ENCODE measurements at regions not wholly inside any gene's neighbourhood (a gene's known extent, or its start where the extent isn't known, plus 50 kb on each side); places are given as distances from the start of the nearest gene placed in this dataset.

DNA sequence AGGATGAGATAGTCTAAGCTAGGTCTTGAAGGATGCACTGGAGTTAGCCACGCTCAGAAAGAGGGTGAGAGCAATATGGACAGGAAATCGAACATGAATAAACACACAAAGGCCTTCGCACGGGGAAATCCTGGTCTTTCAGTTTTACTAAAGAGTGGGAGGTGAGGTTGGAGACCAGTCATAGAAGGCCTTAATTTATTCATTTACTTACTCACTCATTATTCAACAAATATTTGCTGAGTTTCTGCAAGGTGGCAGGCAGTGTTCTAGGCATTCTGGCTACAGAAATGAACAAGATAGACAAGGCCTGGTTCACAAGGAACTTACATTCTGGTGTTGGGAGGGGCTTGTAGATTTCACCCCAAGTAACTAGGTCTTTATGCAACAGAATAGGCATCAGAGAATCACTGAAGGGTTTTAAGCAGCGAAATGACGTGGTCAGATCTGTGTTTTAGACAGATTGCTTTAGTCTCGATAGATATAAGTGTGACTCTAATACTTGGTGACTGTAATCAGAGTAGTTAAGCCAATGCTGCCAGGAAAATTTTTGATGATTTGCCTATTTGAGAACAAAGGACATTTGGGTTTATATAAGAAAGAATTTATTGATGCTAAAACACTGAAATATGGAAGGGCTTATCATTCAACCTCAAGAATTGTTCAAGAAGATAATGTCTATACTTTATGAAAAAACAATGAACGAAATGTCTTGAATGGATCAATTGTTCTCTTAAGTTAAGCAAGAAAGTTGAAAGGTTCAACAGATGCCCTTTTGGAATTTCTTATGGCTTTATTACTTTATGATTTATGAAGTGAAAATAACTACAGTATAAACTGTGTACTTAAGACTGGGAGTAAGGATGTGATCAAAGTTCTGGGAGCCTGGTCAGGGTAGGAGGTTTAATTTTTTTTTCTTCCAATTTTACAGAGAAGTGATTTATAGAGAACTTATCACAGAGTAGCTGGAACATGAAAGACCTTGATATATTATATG is 184.4 kb upstream of the CASK start:
- TF ChIP-seq SP1 (IDR thresholded peaks at IDR 0.05; ENCODE audit: low read depth) (no peak), EZH2phosphoT487 (IDR thresholded peaks at IDR 0.05; ENCODE audit: borderline replicate concordance) (no peak), RAD21 (IDR thresholded peaks at IDR 0.05; ENCODE audit: low read depth) (no peak), EZH2 (IDR thresholded peaks at IDR 0.05) (no peak), ZFX (IDR thresholded peaks at IDR 0.05) (no peak), POLR2AphosphoS5 (IDR thresholded peaks at IDR 0.05; ENCODE audit: low read depth, low read length) (no peak), CEBPB (IDR thresholded peaks at IDR 0.05; ENCODE audit: low read depth) (no peak), POLR2A (IDR thresholded peaks at IDR 0.05; ENCODE audit: borderline replicate concordance, extremely low read depth, insufficient read depth, insufficient read length) (no peak), TCF7L2 (IDR thresholded peaks at IDR 0.05; ENCODE audit: borderline replicate concordance, extremely low read depth, insufficient read depth, insufficient read length) (no peak), ZNF274 (IDR thresholded peaks at IDR 0.05; ENCODE audit: low read depth, low read length) (no peak), SRF (IDR thresholded peaks at IDR 0.05; ENCODE audit: low read depth) (no peak)
- TF ChIP-seq, protein P1, sequence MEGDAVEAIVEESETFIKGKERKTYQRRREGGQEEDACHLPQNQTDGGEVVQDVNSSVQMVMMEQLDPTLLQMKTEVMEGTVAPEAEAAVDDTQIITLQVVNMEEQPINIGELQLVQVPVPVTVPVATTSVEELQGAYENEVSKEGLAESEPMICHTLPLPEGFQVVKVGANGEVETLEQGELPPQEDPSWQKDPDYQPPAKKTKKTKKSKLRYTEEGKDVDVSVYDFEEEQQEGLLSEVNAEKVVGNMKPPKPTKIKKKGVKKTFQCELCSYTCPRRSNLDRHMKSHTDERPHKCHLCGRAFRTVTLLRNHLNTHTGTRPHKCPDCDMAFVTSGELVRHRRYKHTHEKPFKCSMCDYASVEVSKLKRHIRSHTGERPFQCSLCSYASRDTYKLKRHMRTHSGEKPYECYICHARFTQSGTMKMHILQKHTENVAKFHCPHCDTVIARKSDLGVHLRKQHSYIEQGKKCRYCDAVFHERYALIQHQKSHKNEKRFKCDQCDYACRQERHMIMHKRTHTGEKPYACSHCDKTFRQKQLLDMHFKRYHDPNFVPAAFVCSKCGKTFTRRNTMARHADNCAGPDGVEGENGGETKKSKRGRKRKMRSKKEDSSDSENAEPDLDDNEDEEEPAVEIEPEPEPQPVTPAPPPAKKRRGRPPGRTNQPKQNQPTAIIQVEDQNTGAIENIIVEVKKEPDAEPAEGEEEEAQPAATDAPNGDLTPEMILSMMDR (IDR thresholded peaks at IDR 0.05 in 2 of 3, conservative IDR thresholded peaks at IDR 0.05 in 1 of 3; ENCODE audit: borderline replicate concordance in 1 of 3, insufficient read depth in 1 of 3, low read depth in 2 of 3, low read length in 2 of 3) = no peak
- TF ChIP-seq, protein P2, sequence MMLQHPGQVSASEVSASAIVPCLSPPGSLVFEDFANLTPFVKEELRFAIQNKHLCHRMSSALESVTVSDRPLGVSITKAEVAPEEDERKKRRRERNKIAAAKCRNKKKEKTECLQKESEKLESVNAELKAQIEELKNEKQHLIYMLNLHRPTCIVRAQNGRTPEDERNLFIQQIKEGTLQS (IDR thresholded peaks at IDR 0.05) = no peak

Data from HCT116 (cell line).